Gastroesophageal sphincter (tissue), 4 donors: ENCODE measurements at regions not wholly inside any gene's neighbourhood (a gene's known extent, or its start where the extent isn't known, plus 50 kb on each side); places are given as distances from the start of the nearest gene placed in this dataset.
"Not testable (repeated sequence)": the region's sequence is repeated elsewhere in the genome, so short reads cannot be mapped to it uniquely, and the experiment has no call there.

Experiments
- ATAC-seq: fragments of 150-250 bp; one replicate; pipeline ENCODE4 v1.9.1; 2016; ENCODE audit warnings: mild to moderate bottlenecking, moderate library complexity
- H3K27ac ChIP-seq, 4 donors: fragments of 200-600 bp; sonication (generic) in 3 of 4; 1 replicate in 3 of 4; 2 replicates in 1 of 4; pipeline ENCODE4 v1.5.1; 2016 to 2019
- H3K27me3 ChIP-seq: fragments of 200-600 bp; sonication (generic); one replicate; pipeline ENCODE4 v1.5.1; 2019
- H3K36me3 ChIP-seq, 2 donors: fragments of 200-600 bp; sonication (generic); one replicate each; pipeline ENCODE4 v1.5.1; 2019; ENCODE audit warnings: control low read depth in 1 of 2
- H3K4me1 ChIP-seq, 3 donors: fragments of 200-600 bp; sonication (generic); 1 replicate in 2 of 3; 2 replicates in 1 of 3; pipeline ENCODE4 v1.5.1; 2016 to 2019; ENCODE audit warnings: control low read depth in 2 of 3
- H3K4me3 ChIP-seq, 2 donors: fragments of 200-600 bp; sonication (generic); one replicate each; pipeline ENCODE4 v1.5.1; 2019; ENCODE audit warnings: mild to moderate bottlenecking in 1 of 2, moderate library complexity in 1 of 2
- H3K9me3 ChIP-seq, 3 donors: fragments of 200-600 bp; sonication (generic); one replicate each; pipeline ENCODE4 v1.5.1; 2017 to 2019; ENCODE audit warnings: control low read depth in 2 of 3
- EP300 ChIP-seq: sonication (generic); formaldehyde crosslinking; IDR thresholded peaks from one replicate; pipeline ENCODE4 v1.6.1; 2017; ENCODE audit warnings: antibody characterized with exemption, mild to moderate bottlenecking
- POLR2A ChIP-seq, 2 donors: fragments of 450-650 bp; IDR thresholded peaks; one replicate each; pipeline ENCODE4 v1.6.1; 2017; ENCODE audit warnings: antibody characterized with exemption in 2 of 2, mild to moderate bottlenecking in 2 of 2, moderate library complexity in 1 of 2
- POLR2AphosphoS5 ChIP-seq: sonication (generic); formaldehyde crosslinking; IDR thresholded peaks from one replicate; pipeline ENCODE4 v1.6.1; 2017; ENCODE audit warnings: antibody characterized with exemption
- WGBS, 2 donors: methylation state at CpG; one replicate each; pipeline ENCODE4 v1.1.5; 2018; ENCODE audit warnings: low coverage in 1 of 2; 5-methylcytosine and 5-hydroxymethylcytosine counted together
- TF ChIP-seq, protein P1 (sequence below), 4 experiments: fragments of 200-600 bp in 2 of 4; fragments of 450-650 bp in 2 of 4; sonication (generic) in 1 of 4; IDR thresholded peaks; one replicate each; pipeline ENCODE4 v1.5.1; 2017 to 2019; ENCODE audit warnings: antibody characterized with exemption in 4 of 4, mild to moderate bottlenecking in 2 of 4, moderate library complexity in 2 of 4

DNA sequence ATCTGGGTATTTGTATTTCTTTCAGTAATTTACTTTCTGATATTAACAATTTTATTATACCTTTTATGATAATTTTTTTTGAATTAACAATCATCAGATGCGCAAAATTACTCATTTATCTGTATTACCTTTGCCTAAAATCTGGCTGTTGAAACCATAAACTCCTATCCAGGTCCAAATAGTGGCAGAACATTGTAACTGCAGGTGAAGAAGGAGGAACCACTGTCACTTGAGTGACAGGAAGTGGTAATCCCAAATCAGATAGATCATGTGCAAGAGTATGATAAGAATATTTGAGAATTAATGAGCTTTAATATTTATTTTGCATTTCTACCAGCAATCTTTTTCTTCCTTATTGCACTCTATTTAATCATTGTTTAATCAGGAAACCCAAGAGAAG is 139.3 kb upstream of the TLE4 start:
- no peak for ATAC-seq
- Histone ChIP-seq H3K4me1 (no peaks in the 10 kb centered on the region), H3K36me3 (no peaks in the 10 kb centered on the region), H3K9me3 (no peaks in the 10 kb centered on the region), H3K4me3 (no peak overlapping the region), H3K27me3 (peaks cover under 1% of the 10 kb centered on the region), H3K27ac (no peak overlapping the region)
- TF ChIP-seq POLR2AphosphoS5 = no peak
- TF ChIP-seq POLR2A (IDR thresholded peaks at IDR 0.05) = no peak
- no peak for TF ChIP-seq EP300
- TF ChIP-seq, protein P1, sequence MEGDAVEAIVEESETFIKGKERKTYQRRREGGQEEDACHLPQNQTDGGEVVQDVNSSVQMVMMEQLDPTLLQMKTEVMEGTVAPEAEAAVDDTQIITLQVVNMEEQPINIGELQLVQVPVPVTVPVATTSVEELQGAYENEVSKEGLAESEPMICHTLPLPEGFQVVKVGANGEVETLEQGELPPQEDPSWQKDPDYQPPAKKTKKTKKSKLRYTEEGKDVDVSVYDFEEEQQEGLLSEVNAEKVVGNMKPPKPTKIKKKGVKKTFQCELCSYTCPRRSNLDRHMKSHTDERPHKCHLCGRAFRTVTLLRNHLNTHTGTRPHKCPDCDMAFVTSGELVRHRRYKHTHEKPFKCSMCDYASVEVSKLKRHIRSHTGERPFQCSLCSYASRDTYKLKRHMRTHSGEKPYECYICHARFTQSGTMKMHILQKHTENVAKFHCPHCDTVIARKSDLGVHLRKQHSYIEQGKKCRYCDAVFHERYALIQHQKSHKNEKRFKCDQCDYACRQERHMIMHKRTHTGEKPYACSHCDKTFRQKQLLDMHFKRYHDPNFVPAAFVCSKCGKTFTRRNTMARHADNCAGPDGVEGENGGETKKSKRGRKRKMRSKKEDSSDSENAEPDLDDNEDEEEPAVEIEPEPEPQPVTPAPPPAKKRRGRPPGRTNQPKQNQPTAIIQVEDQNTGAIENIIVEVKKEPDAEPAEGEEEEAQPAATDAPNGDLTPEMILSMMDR (IDR thresholded peaks at IDR 0.05) = no peak
- 92 to 100% methylated on average over 1 of the region's 1 CpG for WGBS, 2 donors

DNA sequence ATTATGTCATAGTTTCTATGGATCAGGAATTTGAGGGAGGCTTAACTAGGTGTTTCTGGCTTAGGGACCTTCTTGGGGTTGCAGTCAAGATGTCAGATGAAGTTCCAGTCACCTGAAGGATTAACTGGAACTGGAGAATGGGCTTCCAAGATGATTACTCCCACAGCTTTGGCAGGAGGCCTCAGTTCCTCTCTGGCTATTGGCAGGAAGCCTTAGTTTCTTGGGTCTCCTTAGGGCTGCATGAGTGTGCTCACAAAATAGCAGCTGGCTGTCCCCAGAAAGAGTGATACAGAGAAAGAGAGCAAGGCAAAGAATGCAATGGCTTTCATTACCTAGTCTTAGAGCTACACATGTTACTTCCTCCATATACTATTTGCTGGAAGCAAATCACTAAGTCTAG is 138.1 kb upstream of the TLE4 start:
- TF ChIP-seq, protein P1 (IDR thresholded peaks at IDR 0.05) = no peak
- no peak for TF ChIP-seq EP300
- no peak for TF ChIP-seq POLR2A (IDR thresholded peaks at IDR 0.05)
- no peak for TF ChIP-seq POLR2AphosphoS5
- no peak for ATAC-seq
- no peaks in the 10 kb centered on the region for H3K9me3 ChIP-seq
- no peak overlapping the region for H3K4me3 ChIP-seq
- H3K4me1 ChIP-seq = no peaks in the 10 kb centered on the region
- H3K27ac ChIP-seq = no peak overlapping the region
- H3K27me3 ChIP-seq = peaks cover 13% of the 10 kb centered on the region
- H3K36me3 ChIP-seq = no peaks in the 10 kb centered on the region

DNA sequence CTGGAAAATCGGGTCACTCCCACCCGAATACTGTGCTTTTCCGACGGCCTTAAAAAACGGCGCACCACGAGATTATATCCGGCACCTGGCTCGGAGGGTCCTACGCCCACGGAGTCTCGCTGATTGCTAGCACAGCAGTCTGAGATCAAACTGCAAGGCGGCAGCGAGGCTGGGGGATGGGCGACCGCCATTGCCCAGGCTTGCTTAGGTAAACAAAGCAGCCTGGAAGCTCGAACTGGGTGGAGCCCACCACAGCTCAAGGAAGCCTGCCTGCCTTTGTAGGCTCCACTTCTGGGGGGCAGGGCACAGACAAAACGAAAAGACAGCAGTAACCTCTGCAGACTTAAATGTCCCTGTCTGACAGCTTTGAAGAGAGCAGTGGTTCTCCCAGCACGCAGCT is 132.5 kb upstream of the TLE4 start:
- WGBS, 2 donors = 10% methylated on average over 12 of the region's 19 CpGs; no CpG with 5 or more reads in 1 of the 2 donors
- H3K4me3 ChIP-seq, H3K36me3 ChIP-seq, H3K27ac ChIP-seq, H3K4me1 ChIP-seq, H3K9me3 ChIP-seq, ATAC-seq: not testable (repeated sequence)
- peaks cover 23% of the 10 kb centered on the region for H3K27me3 ChIP-seq

DNA sequence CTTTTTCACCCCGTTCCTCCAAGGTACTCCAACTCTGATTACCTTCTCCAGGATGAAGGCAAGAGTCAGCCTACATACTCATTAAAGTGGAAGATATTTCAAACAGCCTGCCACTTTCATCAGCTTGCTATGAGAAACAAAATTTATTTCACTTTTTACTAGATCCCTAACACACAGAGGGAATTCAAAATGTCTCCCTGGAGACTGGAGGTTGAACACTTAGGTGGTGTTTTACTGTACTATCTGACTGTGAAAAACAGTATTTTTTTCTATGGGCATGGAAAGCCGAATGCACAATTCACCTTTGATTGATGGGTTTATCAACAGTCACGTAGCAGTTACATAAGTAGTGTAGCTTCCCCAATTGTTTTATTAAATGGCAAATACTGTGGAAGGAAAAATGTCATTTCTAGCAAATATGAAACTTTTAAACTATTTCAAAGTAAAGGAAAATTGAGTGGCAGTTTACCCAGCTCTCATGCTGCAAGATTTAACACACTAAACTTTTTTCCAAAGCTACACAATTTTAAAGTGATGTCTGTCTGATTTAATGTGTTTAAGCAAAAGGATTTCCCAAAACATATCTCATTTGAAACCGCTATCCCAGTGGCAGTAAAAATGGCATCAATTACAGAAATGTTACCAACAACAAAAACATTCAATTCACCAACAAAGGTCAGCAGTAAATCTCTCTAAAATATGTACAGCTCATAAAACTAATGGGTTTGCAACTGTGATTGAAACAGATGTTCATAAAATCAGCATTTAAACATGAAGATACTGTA is 125.0 kb upstream of the TLE4 start:
- no peak overlapping the region for H3K27ac ChIP-seq
- H3K36me3 ChIP-seq = no peaks in the 10 kb centered on the region
- 36 to 46% methylated on average over 4 of the region's 4 CpGs for WGBS, 2 donors
- no peaks in the 10 kb centered on the region for H3K4me1 ChIP-seq
- H3K4me3 ChIP-seq = no peak overlapping the region
- TF ChIP-seq, protein P1 (IDR thresholded peaks at IDR 0.05) = no peak
- TF ChIP-seq POLR2A (IDR thresholded peaks at IDR 0.05) (no peak), POLR2AphosphoS5 (no peak), EP300 (no peak)
- ATAC-seq = no peak
- H3K9me3 ChIP-seq = no peaks in the 10 kb centered on the region
- no peaks in the 10 kb centered on the region for H3K27me3 ChIP-seq

DNA sequence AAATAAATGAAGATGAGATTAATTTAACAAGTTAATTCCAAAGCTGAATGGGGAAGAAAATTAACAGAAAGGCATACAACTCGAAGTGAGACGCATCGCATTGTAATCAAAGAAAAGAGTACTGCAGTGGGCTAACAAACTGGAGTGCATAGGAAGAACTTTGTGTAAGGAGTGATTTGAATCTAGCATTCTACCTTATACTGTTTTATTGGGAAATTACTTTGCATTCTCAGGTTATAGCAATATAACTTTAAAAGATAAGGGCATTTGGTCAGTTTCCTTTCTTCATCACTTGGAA is 124.5 kb upstream of the TLE4 start:
- Histone ChIP-seq H3K4me1 (no peaks in the 10 kb centered on the region), H3K27me3 (no peaks in the 10 kb centered on the region), H3K9me3 (peaks cover 0 to 3% (median 0%) of the 10 kb centered on the region in 3 donors), H3K27ac (no peak overlapping the region), H3K4me3 (no peak overlapping the region), H3K36me3 (no peaks in the 10 kb centered on the region)
- 79 to 84% methylated on average over 3 of the region's 3 CpGs for WGBS, 2 donors
- ATAC-seq = no peak
- no peak for TF ChIP-seq EP300
- TF ChIP-seq, protein P1 (IDR thresholded peaks at IDR 0.05) = no peak
- TF ChIP-seq POLR2A (IDR thresholded peaks at IDR 0.05) = no peak
- no peak for TF ChIP-seq POLR2AphosphoS5
